Eye (tissue), 1 donor: ENCODE measurements at regions not wholly inside any gene's neighbourhood (a gene's known extent, or its start where the extent isn't known, plus 50 kb on each side); places are given as distances from the start of the nearest gene placed in this dataset.

Experiments
- DNase-seq: peaks from one replicate; pipeline ENCODE4 v3.0.0-alpha.2; 2015

GRCh38 chr2:198483051-198483450 is 678.7 kb downstream of the PLCL1 start:
- no peak for DNase-seq

GRCh38 chr2:198479065-198479464 is 674.7 kb downstream of the PLCL1 start:
- no peak for DNase-seq

- no peak for DNase-seq
These were observed 674.0 kb downstream of the PLCL1 start for GRCh38 chr2:198478361-198478760.

- no peak for DNase-seq
These were observed 671.6 kb downstream of the PLCL1 start for GRCh38 chr2:198476007-198476406.

GRCh38 chr2:198471291-198471690 is 666.9 kb downstream of the PLCL1 start:
- DNase-seq = no peak

- DNase-seq = no peak
These were observed 663.7 kb downstream of the PLCL1 start for GRCh38 chr2:198468136-198468535.

GRCh38 chr2:198465970-198466369 is 661.6 kb downstream of the PLCL1 start:
- DNase-seq = no peak

- DNase-seq = no peak
These were observed 652.0 kb downstream of the PLCL1 start for GRCh38 chr2:198456418-198456817.

GRCh38 chr2:198453866-198454265 is 649.5 kb downstream of the PLCL1 start:
- no peak for DNase-seq

- no peak for DNase-seq
These were observed 647.9 kb downstream of the PLCL1 start for GRCh38 chr2:198452327-198452726.

- no peak for DNase-seq
These were observed 644.4 kb downstream of the PLCL1 start for GRCh38 chr2:198448789-198449188.

- DNase-seq = no peak
These were observed 640.5 kb downstream of the PLCL1 start for GRCh38 chr2:198444800-198445287.

- DNase-seq = no peak
These were observed 637.5 kb downstream of the PLCL1 start for GRCh38 chr2:198441901-198442300.

- DNase-seq = no peak
These were observed 636.9 kb downstream of the PLCL1 start for GRCh38 chr2:198441246-198441645.

- DNase-seq = no peak
These were observed 636.4 kb downstream of the PLCL1 start for GRCh38 chr2:198440833-198441232.

GRCh38 chr2:198438331-198438730 is 633.9 kb downstream of the PLCL1 start:
- DNase-seq = no peak

- DNase-seq = no peak
These were observed 619.7 kb downstream of the PLCL1 start for GRCh38 chr2:198424112-198424511.

- DNase-seq = peak; percentile 4
These were observed 613.4 kb downstream of the PLCL1 start for GRCh38 chr2:198417836-198418235.

- DNase-seq = no peak
These were observed 610.6 kb downstream of the PLCL1 start for GRCh38 chr2:198414976-198415375.

- no peak for DNase-seq
These were observed 607.5 kb downstream of the PLCL1 start for GRCh38 chr2:198411936-198412335.

- DNase-seq = no peak
These were observed 603.8 kb downstream of the PLCL1 start for GRCh38 chr2:198408171-198408570.

- no peak for DNase-seq
These were observed 600.9 kb downstream of the PLCL1 start for GRCh38 chr2:198405311-198405710.

- no peak for DNase-seq
These were observed 597.3 kb downstream of the PLCL1 start for GRCh38 chr2:198401644-198402043.

- no peak for DNase-seq
These were observed 596.6 kb downstream of the PLCL1 start for GRCh38 chr2:198400999-198401398.

GRCh38 chr2:198394208-198394607 is 589.8 kb downstream of the PLCL1 start:
- DNase-seq = no peak

GRCh38 chr2:198390670-198391069 is 586.3 kb downstream of the PLCL1 start:
- no peak for DNase-seq
